T-helper 9 cell (primary cell): ENCODE measurements at regions not wholly inside any gene's neighbourhood (a gene's known extent, or its start where the extent isn't known, plus 50 kb on each side); places are given as distances from the start of the nearest gene placed in this dataset.
"Not testable (repeated sequence)": the region's sequence is repeated elsewhere in the genome, so short reads cannot be mapped to it uniquely, and the experiment has no call there.

Experiments used
- DNase-seq: peaks from one replicate; pipeline ENCODE4 v3.0.0-alpha.2; 2020

- DNase-seq, result not testable (repeated sequence)
Observed at GRCh38 chr5:19142713-19143414, 845.1 kb downstream of the CDH18 start.

- DNase-seq, result no peak
Observed at GRCh38 chr5:19143935-19144334, 844.1 kb downstream of the CDH18 start.

- DNase-seq, result no peak
Observed at GRCh38 chr5:19169426-19169825, 818.6 kb downstream of the CDH18 start.

- DNase-seq, result no peak
Observed at GRCh38 chr5:19172926-19173470, 815.0 kb downstream of the CDH18 start.

- no peak for DNase-seq
Observed at GRCh38 chr5:19175776-19176570, 812.0 kb downstream of the CDH18 start.

GRCh38 chr5:19179571-19179970 lies 808.4 kb downstream of the CDH18 start:
- DNase-seq, result no peak

- no peak for DNase-seq
Observed at GRCh38 chr5:19189176-19189575, 798.8 kb downstream of the CDH18 start.

- DNase-seq, result no peak
Observed at GRCh38 chr5:19193631-19194030, 794.4 kb downstream of the CDH18 start.

- no peak for DNase-seq
Observed at GRCh38 chr5:19196631-19197030, 791.4 kb downstream of the CDH18 start.

GRCh38 chr5:19200251-19200650 lies 787.7 kb downstream of the CDH18 start:
- no peak for DNase-seq

GRCh38 chr5:19208397-19208796 lies 779.6 kb downstream of the CDH18 start:
- no peak for DNase-seq

GRCh38 chr5:19210886-19211285 lies 777.1 kb downstream of the CDH18 start:
- DNase-seq, result no peak

- no peak for DNase-seq
Observed at GRCh38 chr5:19229179-19229835, 758.7 kb downstream of the CDH18 start.

- no peak for DNase-seq
Observed at GRCh38 chr5:19233573-19233972, 754.4 kb downstream of the CDH18 start.

GRCh38 chr5:19235101-19235584 lies 752.9 kb downstream of the CDH18 start:
- DNase-seq, result no peak

- no peak for DNase-seq
Observed at GRCh38 chr5:19240170-19240569, 747.8 kb downstream of the CDH18 start.

GRCh38 chr5:19241690-19242089 lies 746.3 kb downstream of the CDH18 start:
- no peak for DNase-seq

GRCh38 chr5:19246191-19246590 lies 741.8 kb downstream of the CDH18 start:
- DNase-seq, result not testable (repeated sequence)

GRCh38 chr5:19247302-19247701 lies 740.7 kb downstream of the CDH18 start:
- no peak for DNase-seq

GRCh38 chr5:19256036-19256435 lies 732.0 kb downstream of the CDH18 start:
- DNase-seq, result no peak

GRCh38 chr5:19258686-19259085 lies 729.3 kb downstream of the CDH18 start:
- DNase-seq, result no peak

GRCh38 chr5:19261879-19262278 lies 726.1 kb downstream of the CDH18 start:
- DNase-seq, result no peak

GRCh38 chr5:19264821-19265220 lies 723.2 kb downstream of the CDH18 start:
- no peak for DNase-seq
